Testis (tissue), 2 donors: ENCODE measurements at regions not wholly inside any gene's neighbourhood (a gene's known extent, or its start where the extent isn't known, plus 50 kb on each side); places are given as distances from the start of the nearest gene placed in this dataset.

Experiments used
- DNase-seq: peaks from one replicate; pipeline ENCODE4 v3.0.0-alpha.2; 2019
- H3K27ac ChIP-seq, 2 donors: fragments of 200-600 bp; sonication (generic); one replicate each; pipeline ENCODE4 v1.5.1; 2019
- H3K27me3 ChIP-seq: fragments of 200-600 bp; sonication (generic); one replicate; pipeline ENCODE4 v1.5.1; 2019
- H3K36me3 ChIP-seq: fragments of 200-600 bp; sonication (generic); one replicate; pipeline ENCODE4 v1.5.1; 2017; ENCODE audit warnings: low read depth; ENCODE audit errors: missing control alignments
- H3K4me1 ChIP-seq: fragments of 200-600 bp; sonication (generic); one replicate; pipeline ENCODE4 v1.5.1; 2019
- H3K4me3 ChIP-seq, 2 donors: fragments of 200-600 bp; sonication (generic); one replicate each; pipeline ENCODE4 v1.5.1; 2017 to 2019
- H3K9me3 ChIP-seq: fragments of 200-600 bp; sonication (generic); one replicate; pipeline ENCODE4 v1.5.1; 2017
- CTCF ChIP-seq, 3 experiments: fragments of 450-650 bp in 2 of 3; fragments of 200-600 bp in 1 of 3; sonication (generic) in 1 of 3; IDR thresholded peaks; one replicate each; pipeline ENCODE4 v1.5.1; 2016 to 2019; ENCODE audit warnings: antibody characterized with exemption in 3 of 3, mild to moderate bottlenecking in 2 of 3, moderate library complexity in 1 of 3
- POLR2A ChIP-seq: fragments of 450-650 bp; IDR thresholded peaks from one replicate; pipeline ENCODE4 v1.6.1; 2017; ENCODE audit warnings: antibody characterized with exemption, mild to moderate bottlenecking, moderate library complexity
- WGBS, 2 donors: methylation state at CpG; one replicate each; pipeline ENCODE4 v1.1.5; 2018; 5-methylcytosine and 5-hydroxymethylcytosine counted together
- intact Hi-C: fragments of 100-400 bp; cut with DNase I; formaldehyde crosslinking; loops from one replicate; pipeline ENCODE4 v1.15.1; 2023; ENCODE audit warnings: low total_unique reads

DNA sequence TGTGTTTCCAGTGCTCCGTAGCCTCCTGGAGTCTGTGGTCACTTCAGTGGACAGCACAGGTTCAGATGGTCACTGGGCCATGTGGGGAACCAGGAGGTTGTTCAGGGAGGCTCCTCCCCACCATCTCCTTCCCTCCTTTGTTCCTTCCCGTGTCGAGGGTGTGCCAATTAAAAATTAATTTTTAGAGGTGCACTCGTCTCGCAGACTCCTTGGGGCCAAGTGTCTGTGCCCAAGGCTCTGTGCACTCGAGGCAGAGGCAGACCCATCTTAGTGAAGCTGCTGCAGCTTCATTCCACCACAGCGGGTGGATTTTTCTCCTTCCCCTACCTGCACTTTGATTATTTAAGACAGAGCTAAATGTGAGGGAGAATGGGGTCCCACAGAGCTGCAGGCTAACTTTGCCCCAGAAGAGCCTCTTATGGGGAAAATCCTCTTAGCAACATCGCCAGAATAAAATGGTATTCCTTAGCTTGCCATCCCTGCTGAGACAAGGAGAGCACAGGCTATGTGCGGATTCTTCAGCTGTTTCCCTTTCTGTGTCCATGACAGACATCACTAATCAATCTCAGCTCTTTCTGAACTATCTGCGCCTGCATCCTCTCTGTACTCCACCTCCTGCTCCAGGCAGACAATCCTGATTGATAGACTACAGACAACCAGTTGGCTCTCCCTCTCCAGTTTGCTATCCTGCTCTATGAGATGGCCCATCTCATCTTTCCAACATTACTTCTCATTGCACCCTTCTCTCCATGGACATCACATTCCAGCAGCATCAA, 159.5 kb downstream of the VRK1 start:
- H3K4me3 ChIP-seq = no peak overlapping the region

GRCh38 chr14:96958057-96958456, 160.9 kb downstream of the VRK1 start:
- Histone ChIP-seq H3K36me3 (no peaks in the 10 kb centered on the region), H3K27me3 (no peaks in the 10 kb centered on the region), H3K27ac (no peak overlapping the region), H3K4me3 (no peak overlapping the region), H3K4me1 (no peaks in the 10 kb centered on the region), H3K9me3 (no peaks in the 10 kb centered on the region)
- WGBS, 2 donors = 92 to 93% methylated on average over 8 to 11 of the region's 11 CpGs
- TF ChIP-seq CTCF (IDR thresholded peaks at IDR 0.05) (no peak), POLR2A (no peak)
- DNase-seq = no peak
- intact Hi-C loops = no loop called here

More for the DNA sequence above, 159.5 kb downstream of the VRK1 start:
- intact Hi-C loops = no loop called here
- Histone ChIP-seq H3K27me3 (no peaks in the 10 kb centered on the region), H3K4me1 (no peaks in the 10 kb centered on the region), H3K36me3 (no peaks in the 10 kb centered on the region), H3K27ac (no peak overlapping the region), H3K9me3 (no peaks in the 10 kb centered on the region)
- DNase-seq = no peak
- WGBS, 2 donors = 91 to 93% methylated on average over 10 of the region's 10 CpGs
- no peak for TF ChIP-seq POLR2A
- TF ChIP-seq CTCF (IDR thresholded peaks at IDR 0.05) = no peak

DNA sequence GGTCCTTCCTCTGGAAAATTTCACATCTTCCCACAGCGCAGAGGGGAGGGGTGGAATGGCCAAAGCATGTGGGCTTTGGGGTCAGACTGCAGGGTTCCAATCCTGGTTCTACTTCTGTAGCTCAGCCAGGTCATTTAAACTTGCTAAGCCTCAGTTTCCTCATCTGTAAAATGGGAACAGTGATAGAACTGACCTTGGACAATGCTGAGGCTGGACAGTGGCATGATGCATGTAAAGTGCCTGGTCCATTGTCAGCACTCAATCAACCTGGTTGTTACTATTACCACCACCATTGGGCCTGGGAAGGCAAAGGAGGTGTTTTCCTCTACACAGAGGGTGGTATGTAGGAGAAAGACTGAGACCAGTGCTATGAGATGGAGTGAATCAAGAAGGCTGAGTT, 162.8 kb downstream of the VRK1 start:
- H3K4me1 ChIP-seq = no peaks in the 10 kb centered on the region
- no peak for TF ChIP-seq CTCF (IDR thresholded peaks at IDR 0.05)
- TF ChIP-seq POLR2A = no peak
- H3K27ac ChIP-seq = no peak overlapping the region
- H3K4me3 ChIP-seq = no peak overlapping the region
- no peaks in the 10 kb centered on the region for H3K27me3 ChIP-seq
- WGBS, 2 donors = 0% methylated on average over 1 of the region's 1 CpG
- intact Hi-C loops = no loop called here
- H3K36me3 ChIP-seq = no peaks in the 10 kb centered on the region
- H3K9me3 ChIP-seq = no peaks in the 10 kb centered on the region
- DNase-seq = no peak

DNA sequence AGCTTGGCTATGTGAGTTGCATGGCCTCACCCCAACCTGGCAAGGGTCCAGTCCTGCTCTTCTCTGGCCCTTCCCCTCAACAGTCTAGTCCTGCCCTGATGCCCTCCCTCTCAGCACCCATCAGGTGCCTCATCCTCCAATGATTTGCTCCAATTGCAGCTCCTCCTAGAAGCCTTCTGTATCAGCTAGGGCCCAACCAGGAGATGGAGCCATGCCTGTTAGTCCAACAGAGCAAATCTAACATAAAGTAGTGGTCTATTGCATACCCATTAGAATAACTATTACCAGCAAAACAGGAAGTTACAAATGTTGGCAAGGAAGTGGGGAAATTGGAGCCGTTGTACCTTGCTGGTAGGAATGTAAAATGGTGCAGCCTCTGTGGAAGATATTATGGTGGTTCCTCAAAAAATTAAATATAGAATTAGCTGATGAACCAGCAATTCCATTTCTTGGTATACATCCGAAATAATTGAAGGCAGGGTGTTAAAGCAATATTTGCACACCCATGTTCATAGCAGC, 163.5 kb downstream of the VRK1 start:
- Histone ChIP-seq H3K27me3 (no peaks in the 10 kb centered on the region), H3K9me3 (no peaks in the 10 kb centered on the region), H3K4me3 (no peak overlapping the region), H3K27ac (no peak overlapping the region), H3K4me1 (no peaks in the 10 kb centered on the region), H3K36me3 (no peaks in the 10 kb centered on the region)
- TF ChIP-seq POLR2A (no peak), CTCF (IDR thresholded peaks at IDR 0.05) (no peak)
- intact Hi-C loops = no loop called here
- 84 to 87% methylated on average over 2 of the region's 2 CpGs for WGBS, 2 donors
- no peak for DNase-seq

DNA sequence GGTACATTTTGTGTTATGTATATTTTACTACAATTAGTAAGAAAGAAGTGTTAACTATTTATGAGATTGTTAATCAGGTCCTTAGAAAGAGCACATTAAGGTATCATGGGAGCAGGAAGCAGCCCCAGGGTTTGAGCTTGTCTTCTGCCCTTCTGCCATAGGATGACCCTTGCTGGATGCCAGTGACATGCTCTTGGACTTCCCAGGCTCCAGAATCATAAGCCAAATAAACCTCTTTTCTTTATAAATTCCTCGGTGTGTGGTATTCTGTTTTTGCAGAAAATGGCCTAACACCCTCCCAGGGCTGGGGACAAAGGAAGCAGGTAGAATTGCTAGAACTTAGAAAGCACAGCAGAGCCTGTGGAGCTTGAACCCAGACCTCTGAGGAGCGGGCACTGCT, 164.7 kb downstream of the VRK1 start:
- no peaks in the 10 kb centered on the region for H3K27me3 ChIP-seq
- 48 to 50% methylated on average over 2 of the region's 2 CpGs for WGBS, 2 donors
- H3K4me1 ChIP-seq = no peaks in the 10 kb centered on the region
- no peak overlapping the region for H3K4me3 ChIP-seq
- no peak for DNase-seq
- TF ChIP-seq CTCF (IDR thresholded peaks at IDR 0.05) = no peak
- no peak for TF ChIP-seq POLR2A
- intact Hi-C loops = no loop called here
- H3K27ac ChIP-seq = no peak overlapping the region
- H3K9me3 ChIP-seq = no peaks in the 10 kb centered on the region
- H3K36me3 ChIP-seq = no peaks in the 10 kb centered on the region
